Left colon (tissue), 2 donors: ENCODE measurements at regions not wholly inside any gene's neighbourhood (a gene's known extent, or its start where the extent isn't known, plus 50 kb on each side); places are given as distances from the start of the nearest gene placed in this dataset.
"Not testable (repeated sequence)": the region's sequence is repeated elsewhere in the genome, so short reads cannot be mapped to it uniquely, and the experiment has no call there.

Experiments
- ATAC-seq: fragments of 200-7000 bp; cut with Tn5 transposase; one replicate; pipeline ENCODE4 v1.9.1; 2020; ENCODE audit warnings: mild to moderate bottlenecking, moderate library complexity
- DNase-seq, 2 donors: peaks; one replicate each; pipeline ENCODE4 v3.0.0-alpha.2; 2020
- intact Hi-C, 2 donors: fragments of 100-400 bp; cut with DNase I in 1 of 2; cut with micrococcal nuclease in 1 of 2; formaldehyde crosslinking; loops; one replicate each; pipeline versions ENCODE4 v1.11.2 to v1.14.0; 2022; cut with DNase I, micrococcal nuclease
- donor health status: DM: no; HTN: no; CAD: no.
- donor health status: DM: yes; HTN: yes; CAD: no.

- no peak for DNase-seq
- intact Hi-C loops, result no loop called here
Observed at GRCh38 chr4:26207631-26208030, 113.2 kb upstream of the RBPJ start.

GRCh38 chr4:26208237-26208994, 112.4 kb upstream of the RBPJ start:
- intact Hi-C loops, result no loop called here
- no peak for ATAC-seq

More at GRCh38 chr4:26207631-26208030, 113.2 kb upstream of the RBPJ start:
- no peak for ATAC-seq

GRCh38 chr4:26209378-26209777, 111.4 kb upstream of the RBPJ start:
- DNase-seq, intact Hi-C loops, ATAC-seq: not testable (repeated sequence)

More at GRCh38 chr4:26208237-26208994, 112.4 kb upstream of the RBPJ start:
- no peak for DNase-seq

- intact Hi-C loops, result no loop called here
- DNase-seq (no peak), ATAC-seq (no peak)
Observed at GRCh38 chr4:26212528-26212927, 108.3 kb upstream of the RBPJ start.

- ATAC-seq (no peak), DNase-seq (no peak)
- intact Hi-C loops, result no loop called here
Observed at GRCh38 chr4:26213317-26213716, 107.5 kb upstream of the RBPJ start.

- DNase-seq, result no peak
- ATAC-seq, result no peak
- intact Hi-C loops, result no loop called here
Observed at GRCh38 chr4:26214994-26215393, 105.8 kb upstream of the RBPJ start.

- no peak for ATAC-seq
Observed at GRCh38 chr4:26215725-26216124, 105.1 kb upstream of the RBPJ start.

GRCh38 chr4:26217481-26217880, 103.3 kb upstream of the RBPJ start:
- DNase-seq (no peak), ATAC-seq (no peak)
- intact Hi-C loops, result no loop called here

More at GRCh38 chr4:26215725-26216124, 105.1 kb upstream of the RBPJ start:
- intact Hi-C loops, result no loop called here
- DNase-seq, result no peak

- intact Hi-C loops, result no loop called here
- DNase-seq (peak in 1 of 2 donors; percentile 10), ATAC-seq (no peak)
Observed at GRCh38 chr4:26217961-26218676, 102.7 kb upstream of the RBPJ start.

- DNase-seq (no peak), ATAC-seq (peak; percentile 40)
Observed at GRCh38 chr4:26218677-26219605, 101.9 kb upstream of the RBPJ start.

GRCh38 chr4:26220696-26221095, 100.1 kb upstream of the RBPJ start:
- intact Hi-C loops, result no loop called here
- DNase-seq (no peak), ATAC-seq (no peak)

More at GRCh38 chr4:26218677-26219605, 101.9 kb upstream of the RBPJ start:
- intact Hi-C loops, result no loop called here

GRCh38 chr4:26223155-26223554, 97.7 kb upstream of the RBPJ start:
- intact Hi-C loops, result no loop called here
- ATAC-seq (no peak), DNase-seq (no peak)

- DNase-seq, result no peak
Observed at GRCh38 chr4:26226629-26227376, 94.0 kb upstream of the RBPJ start.

GRCh38 chr4:26227601-26228229, 93.1 kb upstream of the RBPJ start:
- DNase-seq (no peak), ATAC-seq (peak; percentile 17)

More at GRCh38 chr4:26226629-26227376, 94.0 kb upstream of the RBPJ start:
- peak; percentile 42 for ATAC-seq
- intact Hi-C loops, result no loop called here

GRCh38 chr4:26228883-26229282, 91.9 kb upstream of the RBPJ start:
- no peak for DNase-seq
- ATAC-seq, result no peak
- intact Hi-C loops, result no loop called here

More at GRCh38 chr4:26227601-26228229, 93.1 kb upstream of the RBPJ start:
- intact Hi-C loops, result no loop called here

GRCh38 chr4:26229974-26230373, 90.8 kb upstream of the RBPJ start:
- no peak for DNase-seq
- no peak for ATAC-seq
- intact Hi-C loops, result no loop called here

- DNase-seq (no peak), ATAC-seq (no peak)
- intact Hi-C loops, result no loop called here
Observed at GRCh38 chr4:26233350-26233749, 87.5 kb upstream of the RBPJ start.

GRCh38 chr4:26235500-26235899, 85.3 kb upstream of the RBPJ start:
- ATAC-seq (peak; percentile 34), DNase-seq (peak; percentile 60 to 63)
- intact Hi-C loops, result no loop called here
